AG09309 (cell line): ENCODE measurements at regions not wholly inside any gene's neighbourhood (a gene's known extent, or its start where the extent isn't known, plus 50 kb on each side); places are given as distances from the start of the nearest gene placed in this dataset.
"Not testable (repeated sequence)": the region's sequence is repeated elsewhere in the genome, so short reads cannot be mapped to it uniquely, and the experiment has no call there.

Source experiments
- DNase-seq: peaks from one replicate; pipeline ENCODE4 v3.0.0-alpha.2; 2010; ENCODE audit warnings: low read depth
- H3K4me3 ChIP-seq: 2 replicates; pipeline ENCODE4 v1.5.1; 2011; ENCODE audit warnings: mild to moderate bottlenecking, low read depth, low read length, moderate library complexity; ENCODE audit not compliant: control insufficient read depth
- CTCF ChIP-seq: IDR thresholded peaks from 2 replicates; pipeline ENCODE4 v1.5.1; 2011; ENCODE audit warnings: mild to moderate bottlenecking, low read depth, low read length, inconsistent platforms; ENCODE audit not compliant: insufficient read depth, control insufficient read depth; ENCODE audit errors: missing control alignments

- no peak for TF ChIP-seq CTCF
- H3K4me3 ChIP-seq: no peak overlapping the region
- DNase-seq: no peak
Observed at GRCh38 chr9:16063241-16063591, 510.4 kb downstream of the CCDC171 start.

- no peak for TF ChIP-seq CTCF
- H3K4me3 ChIP-seq: no peak overlapping the region
- DNase-seq: no peak
Observed at GRCh38 chr9:16064771-16065170, 511.9 kb downstream of the CCDC171 start.

- DNase-seq: not testable (repeated sequence)
Observed at GRCh38 chr9:16066201-16066600, 513.4 kb downstream of the CCDC171 start.

GRCh38 chr9:16068476-16068875 is 515.6 kb downstream of the CCDC171 start:
- H3K4me3 ChIP-seq: no peak overlapping the region
- TF ChIP-seq CTCF: no peak
- no peak for DNase-seq

More at GRCh38 chr9:16066201-16066600, 513.4 kb downstream of the CCDC171 start:
- not testable (repeated sequence) for H3K4me3 ChIP-seq

- H3K4me3 ChIP-seq: no peak overlapping the region
- no peak for TF ChIP-seq CTCF
- no peak for DNase-seq
Observed at GRCh38 chr9:16069249-16069648, 516.4 kb downstream of the CCDC171 start.

- TF ChIP-seq CTCF: no peak
- H3K4me3 ChIP-seq: no peak overlapping the region
- no peak for DNase-seq
Observed at GRCh38 chr9:16069671-16070454, 517.0 kb downstream of the CCDC171 start.

- TF ChIP-seq CTCF: no peak
- no peak overlapping the region for H3K4me3 ChIP-seq
Observed at GRCh38 chr9:16070455-16071145, 517.8 kb downstream of the CCDC171 start.

More at GRCh38 chr9:16070455-16071145, 517.8 kb downstream of the CCDC171 start:
- no peak for DNase-seq
